Esophagus muscularis mucosa (tissue), 4 donors: ENCODE measurements at regions not wholly inside any gene's neighbourhood (a gene's known extent, or its start where the extent isn't known, plus 50 kb on each side); places are given as distances from the start of the nearest gene placed in this dataset.

ENCODE experiments used
- DNase-seq: peaks from one replicate; pipeline ENCODE4 v3.0.0-alpha.2; 2017; ENCODE audit errors: extremely low spot score
- H3K27ac ChIP-seq, 4 donors: fragments of 200-600 bp; sonication (generic); replicated peaks in 1 of 4; 1 replicate in 3 of 4; 2 replicates in 1 of 4; pipeline ENCODE4 v1.5.1; 2016 to 2019; ENCODE audit warnings: mild to moderate bottlenecking in 1 of 4
- H3K27me3 ChIP-seq, 4 donors: fragments of 200-600 bp; sonication (generic); one replicate each; pipeline versions ENCODE4 v1.5.1 to v1.6.0; 2016 to 2019
- H3K36me3 ChIP-seq, 4 donors: fragments of 200-600 bp; sonication (generic); one replicate each; pipeline ENCODE4 v1.5.1; 2016 to 2019
- H3K4me1 ChIP-seq, 4 donors: fragments of 200-600 bp; sonication (generic); one replicate each; pipeline ENCODE4 v1.5.1; 2016 to 2019
- H3K4me3 ChIP-seq, 4 donors: fragments of 200-600 bp; sonication (generic); 1 replicate in 2 of 4; 2 replicates in 2 of 4; pipeline ENCODE4 v1.5.1; 2016 to 2019; ENCODE audit warnings: mild to moderate bottlenecking in 4 of 4, moderate library complexity in 1 of 4
- H3K9me3 ChIP-seq, 4 donors: fragments of 200-600 bp; sonication (generic); 1 replicate in 3 of 4; 2 replicates in 1 of 4; pipeline ENCODE4 v1.5.1; 2016 to 2019
- POLR2A ChIP-seq: fragments of 450-650 bp; IDR thresholded peaks from one replicate; pipeline ENCODE4 v1.6.1; 2017; ENCODE audit warnings: antibody characterized with exemption, moderate library complexity, mild to moderate bottlenecking, low read depth
- POLR2AphosphoS5 ChIP-seq, 2 donors: sonication (generic); formaldehyde crosslinking; IDR thresholded peaks; one replicate each; pipeline ENCODE4 v1.6.1; 2017; ENCODE audit warnings: antibody characterized with exemption in 2 of 2
- intact Hi-C: fragments of 100-400 bp; cut with DNase I; formaldehyde crosslinking; loops from one replicate; pipeline ENCODE4 v1.15.1; 2023

DNA sequence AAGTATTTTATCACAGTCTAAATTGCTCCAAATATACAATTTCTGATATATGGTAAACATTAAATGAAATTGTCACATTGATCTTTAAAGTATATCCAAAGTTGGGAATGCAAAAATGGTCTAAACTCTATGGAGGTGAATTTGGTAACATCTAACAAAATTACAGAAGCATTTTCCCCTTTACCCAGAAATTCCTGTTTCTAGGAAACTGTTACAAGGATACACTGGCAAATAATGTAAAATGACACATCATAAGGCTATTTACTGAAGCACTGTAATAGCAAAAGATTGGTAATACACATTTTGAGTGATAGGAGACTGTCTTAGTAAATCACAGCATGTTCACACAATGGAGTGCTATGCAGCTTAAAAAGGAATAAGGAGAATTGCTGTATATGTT is 50.0 kb upstream of the SLCO2A1 start:
- Histone ChIP-seq H3K4me3 (no peak overlapping the region), H3K9me3 (peaks cover 0 to 9% (median 3%) of the 10 kb centered on the region in 4 donors), H3K36me3 (no peaks in the 10 kb centered on the region), H3K4me1 (no peaks in the 10 kb centered on the region), H3K27me3 (no peaks in the 10 kb centered on the region), H3K27ac (no peak overlapping the region)
- TF ChIP-seq POLR2A (no peak), POLR2AphosphoS5 (IDR thresholded peaks at IDR 0.05) (no peak)
- intact Hi-C loops, result no loop called here
- no peak for DNase-seq
